OCI-LY3 (cell line): ENCODE measurements at regions not wholly inside any gene's neighbourhood (a gene's known extent, or its start where the extent isn't known, plus 50 kb on each side); places are given as distances from the start of the nearest gene placed in this dataset.

ENCODE experiments used
- EZH2phosphoT487 ChIP-seq: fragments of 200-600 bp; shearing (Covaris generic); IDR thresholded peaks from 2 replicates; pipeline ENCODE4 v1.6.1; 2018; ENCODE audit warnings: antibody characterized with exemption, mixed run types, low read depth
- TF ChIP-seq, protein P1 (sequence below): fragments of 200-600, 300-600 bp; sonication (generic); IDR thresholded peaks from 2 replicates; pipeline ENCODE4 v1.5.1; 2014; ENCODE audit warnings: antibody characterized with exemption, low read length, low read depth

DNA sequence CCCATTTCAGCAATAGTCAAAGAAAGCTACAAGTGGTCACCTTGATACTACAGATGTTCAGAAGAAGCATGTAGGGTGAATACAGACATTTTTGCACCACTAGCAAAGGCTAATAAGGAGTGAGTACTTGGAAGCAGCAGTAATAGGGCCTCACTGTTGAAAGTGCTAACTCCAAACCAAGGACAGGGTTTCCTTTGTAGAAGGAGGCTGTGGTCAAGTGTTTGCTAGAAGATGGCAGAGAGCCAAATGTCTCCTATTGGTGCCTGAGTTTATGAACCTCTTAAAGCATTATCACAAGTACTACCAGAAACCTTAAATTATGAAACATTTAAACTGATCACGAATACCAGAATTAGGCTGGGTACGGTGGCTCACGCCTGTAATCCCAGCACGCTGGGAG lies 308.1 kb downstream of the ZEB2 start:
- TF ChIP-seq, protein P1, sequence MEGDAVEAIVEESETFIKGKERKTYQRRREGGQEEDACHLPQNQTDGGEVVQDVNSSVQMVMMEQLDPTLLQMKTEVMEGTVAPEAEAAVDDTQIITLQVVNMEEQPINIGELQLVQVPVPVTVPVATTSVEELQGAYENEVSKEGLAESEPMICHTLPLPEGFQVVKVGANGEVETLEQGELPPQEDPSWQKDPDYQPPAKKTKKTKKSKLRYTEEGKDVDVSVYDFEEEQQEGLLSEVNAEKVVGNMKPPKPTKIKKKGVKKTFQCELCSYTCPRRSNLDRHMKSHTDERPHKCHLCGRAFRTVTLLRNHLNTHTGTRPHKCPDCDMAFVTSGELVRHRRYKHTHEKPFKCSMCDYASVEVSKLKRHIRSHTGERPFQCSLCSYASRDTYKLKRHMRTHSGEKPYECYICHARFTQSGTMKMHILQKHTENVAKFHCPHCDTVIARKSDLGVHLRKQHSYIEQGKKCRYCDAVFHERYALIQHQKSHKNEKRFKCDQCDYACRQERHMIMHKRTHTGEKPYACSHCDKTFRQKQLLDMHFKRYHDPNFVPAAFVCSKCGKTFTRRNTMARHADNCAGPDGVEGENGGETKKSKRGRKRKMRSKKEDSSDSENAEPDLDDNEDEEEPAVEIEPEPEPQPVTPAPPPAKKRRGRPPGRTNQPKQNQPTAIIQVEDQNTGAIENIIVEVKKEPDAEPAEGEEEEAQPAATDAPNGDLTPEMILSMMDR = no peak
- no peak for TF ChIP-seq EZH2phosphoT487
